Omental fat pad (tissue), 3 donors: ENCODE measurements at regions not wholly inside any gene's neighbourhood (a gene's known extent, or its start where the extent isn't known, plus 50 kb on each side); places are given as distances from the start of the nearest gene placed in this dataset.

Experiments
- ATAC-seq: fragments of 150-250 bp; one replicate; pipeline ENCODE4 v1.9.1; 2016; ENCODE audit warnings: mild to moderate bottlenecking, moderate library complexity; ENCODE audit not compliant: low FRiP score
- DNase-seq: peaks from one replicate; pipeline ENCODE4 v3.0.0-alpha.2; 2019; ENCODE audit warnings: low spot score
- CTCF ChIP-seq, 3 donors: fragments of 450-650 bp; IDR thresholded peaks; one replicate each; pipeline ENCODE4 v1.5.1; 2016 to 2017; ENCODE audit warnings: antibody characterized with exemption in 3 of 3, mild to moderate bottlenecking in 3 of 3, moderate library complexity in 2 of 3

GRCh38 chr9:1421436-1421835 lies 371.3 kb downstream of the DMRT2 start:
- no peak for ATAC-seq
- TF ChIP-seq CTCF (IDR thresholded peaks at IDR 0.05): no peak
- DNase-seq: no peak

- DNase-seq (no peak), ATAC-seq (no peak)
- no peak for TF ChIP-seq CTCF (IDR thresholded peaks at IDR 0.05)
These were observed 377.7 kb downstream of the DMRT2 start for GRCh38 chr9:1427875-1428274.

- DNase-seq (no peak), ATAC-seq (no peak)
- no peak for TF ChIP-seq CTCF (IDR thresholded peaks at IDR 0.05)
These were observed 379.1 kb downstream of the DMRT2 start for GRCh38 chr9:1429297-1429696.

GRCh38 chr9:1431461-1431860 lies 381.3 kb downstream of the DMRT2 start:
- no peak for TF ChIP-seq CTCF (IDR thresholded peaks at IDR 0.05)
- no peak for ATAC-seq
- DNase-seq: no peak

- ATAC-seq (no peak), DNase-seq (no peak)
- no peak for TF ChIP-seq CTCF (IDR thresholded peaks at IDR 0.05)
These were observed 384.1 kb downstream of the DMRT2 start for GRCh38 chr9:1434052-1434767.

- DNase-seq (no peak), ATAC-seq (no peak)
- TF ChIP-seq CTCF (IDR thresholded peaks at IDR 0.05): no peak
These were observed 384.7 kb downstream of the DMRT2 start for GRCh38 chr9:1434811-1435210.

GRCh38 chr9:1440256-1440655 lies 390.1 kb downstream of the DMRT2 start:
- ATAC-seq (no peak), DNase-seq (no peak)
- no peak for TF ChIP-seq CTCF (IDR thresholded peaks at IDR 0.05)
